ENCODE measurements at regions not wholly inside any gene's neighbourhood (a gene's known extent, or its start where the extent isn't known, plus 50 kb on each side); places are given as distances from the start of the nearest gene placed in this dataset.

DNA sequence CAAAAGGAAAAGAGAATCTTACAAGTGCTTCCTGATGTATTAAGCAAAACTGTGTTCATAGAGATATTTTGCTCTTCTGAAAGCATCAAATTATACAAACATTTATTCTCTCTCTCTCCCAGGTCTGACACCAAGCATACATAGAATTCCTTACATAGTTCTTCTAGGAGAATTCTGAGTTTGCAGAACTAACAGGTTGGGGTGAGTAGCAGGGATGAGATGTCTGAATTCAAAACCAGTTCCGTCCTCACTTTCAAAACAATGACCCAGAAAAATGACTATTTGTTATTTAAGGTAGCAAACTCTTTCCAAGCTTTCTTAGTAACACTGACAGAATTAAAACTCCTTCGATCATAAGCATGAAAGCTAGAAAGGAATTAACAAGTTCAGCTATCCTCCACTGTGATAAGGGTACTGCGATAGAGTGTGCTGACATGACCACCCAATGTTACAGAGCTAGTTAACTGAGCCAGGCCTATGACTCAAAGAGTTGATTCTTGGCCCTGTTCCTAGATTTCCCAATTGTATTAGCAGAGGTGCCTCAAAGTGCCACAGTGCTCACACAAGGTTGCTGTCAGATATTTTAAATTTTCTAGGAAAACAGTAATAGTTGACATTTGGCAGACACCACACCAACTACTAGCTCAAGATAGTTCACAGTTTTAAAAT is 85.8 kb upstream of the SETBP1 start:
- DNase-seq (ENCODE audit: low spot score) = no peak

DNA sequence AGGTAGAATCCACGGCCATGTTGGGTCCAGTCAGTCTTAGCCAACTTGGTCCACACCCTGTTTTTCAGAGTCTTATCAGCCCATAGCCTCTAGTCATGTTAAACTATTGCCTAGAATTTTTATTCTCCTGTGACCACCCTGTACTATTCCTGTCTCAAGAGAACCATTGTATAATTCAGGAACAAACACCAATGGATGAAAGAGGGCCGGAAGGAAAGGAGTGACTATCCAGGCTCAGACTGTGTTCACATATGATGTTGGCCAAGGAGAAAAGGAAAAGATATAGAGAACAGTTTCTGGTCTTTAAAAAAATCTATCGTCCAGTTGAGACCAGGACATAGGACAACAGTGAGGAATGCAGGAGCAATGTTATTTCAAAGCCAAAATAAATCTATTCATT is 82.9 kb upstream of the SETBP1 start:
- no peak for DNase-seq (ENCODE audit: low spot score)

DNA sequence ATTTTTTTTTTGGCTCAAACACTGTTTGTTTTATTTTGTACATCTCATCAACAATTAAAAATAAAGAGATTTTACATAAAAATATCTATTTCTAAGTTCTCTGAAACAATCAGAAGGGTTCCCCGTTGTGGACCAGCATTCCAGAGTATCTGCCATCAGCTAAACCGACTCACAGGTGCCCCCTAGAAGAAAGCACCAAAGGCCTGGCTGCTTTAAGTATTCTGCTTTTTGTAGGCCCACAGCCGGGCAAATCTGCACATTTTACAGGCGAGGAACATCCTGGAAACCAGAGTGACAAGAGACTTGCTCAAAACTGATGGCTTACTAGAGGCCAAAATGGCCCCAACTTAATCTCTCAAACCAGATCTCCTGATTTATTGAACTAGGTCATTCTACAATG is 82.2 kb upstream of the SETBP1 start:
- no peak for DNase-seq (ENCODE audit: low spot score)

DNA sequence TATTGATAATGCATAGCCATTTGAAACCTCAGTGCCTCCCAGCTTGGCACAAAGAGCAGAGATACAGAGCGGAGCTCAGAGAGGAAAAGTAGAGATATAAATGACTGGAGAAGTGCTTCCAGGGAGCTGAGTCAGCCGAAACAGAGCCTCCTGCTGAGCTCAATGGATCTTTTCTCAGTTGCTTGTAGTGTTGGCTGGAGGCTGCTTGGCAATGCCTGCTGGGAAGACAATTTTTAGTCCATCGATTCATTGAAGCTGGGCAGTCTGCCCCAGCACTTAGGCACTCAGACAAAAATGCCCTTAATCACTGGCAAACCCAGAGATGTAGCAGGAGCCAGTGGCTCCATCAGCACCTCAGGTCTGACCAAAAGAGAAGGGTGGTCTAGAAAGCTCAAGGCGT is 81.3 kb upstream of the SETBP1 start:
- no peak for DNase-seq (ENCODE audit: low spot score)

DNA sequence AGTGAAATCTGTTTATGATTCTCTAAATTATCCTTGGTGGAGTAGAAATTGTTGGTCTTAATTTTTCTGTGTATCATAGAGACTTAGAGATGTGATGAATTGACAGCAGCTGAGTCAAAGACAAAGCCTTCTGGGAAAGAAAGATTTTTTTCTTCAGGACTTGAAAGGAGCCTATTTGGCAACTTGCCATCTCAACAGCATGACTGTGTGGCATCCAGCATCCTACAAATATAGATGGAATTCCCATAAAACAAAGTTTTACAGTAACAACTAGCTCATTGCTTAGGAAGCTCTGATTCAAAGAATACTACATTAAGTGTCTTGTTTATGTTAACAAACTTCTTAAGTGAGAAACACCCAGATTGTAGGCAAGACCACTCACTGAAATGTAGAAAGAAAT is 79.2 kb upstream of the SETBP1 start:
- no peak for DNase-seq (ENCODE audit: low spot score)

DNA sequence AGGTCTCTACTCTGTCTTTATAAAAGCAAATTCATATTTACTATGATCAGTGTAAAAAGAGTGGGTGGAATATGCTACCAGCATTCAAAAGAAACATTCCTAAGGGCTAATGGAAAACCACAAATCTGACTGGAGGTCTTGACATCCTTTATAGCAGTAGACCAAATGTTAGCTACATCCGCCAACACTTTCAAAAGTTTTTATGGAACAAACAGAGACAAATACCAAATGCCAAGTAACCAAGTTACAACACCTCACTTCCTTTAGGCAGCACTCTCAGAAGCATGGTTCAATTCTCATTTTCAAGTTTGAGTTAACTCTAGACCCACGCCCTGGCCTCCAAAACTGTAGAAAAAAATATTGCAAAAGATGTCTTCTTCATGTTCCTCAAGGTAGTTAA is 78.3 kb upstream of the SETBP1 start:
- no peak for DNase-seq (ENCODE audit: low spot score)

DNA sequence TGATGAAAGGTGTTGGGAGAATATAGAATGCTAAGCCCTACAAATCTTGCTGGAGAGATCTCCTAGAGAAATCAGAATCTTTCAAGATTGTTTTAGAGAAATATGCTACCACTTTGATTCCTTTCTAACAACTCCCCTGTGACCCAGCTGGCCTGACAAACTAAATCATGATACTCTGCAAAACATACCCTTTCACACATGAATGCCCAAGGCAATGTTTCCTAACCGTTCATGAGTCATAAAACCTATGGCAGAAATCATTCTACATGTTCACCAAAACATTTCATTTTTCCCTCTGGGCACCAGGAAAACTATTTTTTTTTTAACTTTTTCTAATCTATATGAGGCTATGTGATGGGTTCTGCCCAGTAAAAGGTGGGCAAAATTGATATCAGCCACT is 77.8 kb upstream of the SETBP1 start:
- DNase-seq (ENCODE audit: low spot score) = no peak

DNA sequence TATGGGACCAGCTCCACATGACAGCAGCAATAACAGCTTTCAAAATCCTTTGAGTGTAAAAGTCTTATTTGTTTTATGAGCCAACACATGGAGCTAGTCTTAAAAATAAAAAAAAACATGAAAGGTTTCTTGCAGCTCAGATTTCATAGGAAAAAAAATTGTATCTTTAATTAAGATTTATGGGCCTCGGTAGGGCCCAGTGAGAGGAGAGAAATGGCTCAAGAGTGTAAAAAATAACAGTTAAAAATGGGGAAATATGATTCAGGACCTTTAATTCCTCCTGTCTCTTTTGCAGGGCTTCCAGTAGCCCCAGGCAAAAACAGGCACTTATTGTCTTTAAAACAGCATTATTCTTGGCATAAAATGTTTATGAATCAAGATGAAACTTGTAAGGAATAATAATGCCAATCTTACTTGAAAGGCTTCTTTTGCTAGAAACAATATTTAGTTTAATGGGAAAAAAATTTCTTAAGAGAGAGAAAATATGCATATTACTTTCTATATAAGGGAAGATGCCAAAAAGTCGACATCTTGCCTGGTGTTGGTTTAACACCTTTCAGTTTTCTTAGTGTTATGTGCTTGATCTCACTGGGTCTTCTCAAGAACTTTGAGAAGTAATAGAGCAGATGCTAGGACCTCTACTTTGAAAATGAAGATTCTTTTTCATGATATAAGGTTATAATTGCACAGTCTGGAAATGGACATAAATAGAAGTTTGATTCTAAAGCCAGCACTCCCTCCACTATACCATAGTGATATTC is 71.3 kb upstream of the SETBP1 start:
- no peak for DNase-seq (ENCODE audit: low spot score)

DNA sequence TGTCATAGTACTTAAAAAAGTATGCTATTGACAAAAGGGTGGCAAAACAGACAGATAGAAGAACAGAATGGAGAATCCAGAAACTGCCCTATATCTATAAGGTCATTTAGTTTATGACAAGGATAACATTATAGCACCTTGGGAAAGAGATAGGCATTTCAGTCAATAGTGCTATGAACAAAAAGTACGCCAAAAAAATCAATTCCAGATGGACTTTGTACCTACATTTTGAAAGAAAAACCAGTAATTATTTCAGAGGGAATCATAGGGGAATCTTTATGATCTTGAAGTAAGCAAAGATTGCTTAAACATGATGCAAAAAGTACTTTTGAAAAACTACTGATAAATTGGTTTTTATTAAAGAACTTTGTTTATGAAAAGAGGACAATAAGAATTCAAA is 59.9 kb upstream of the SETBP1 start:
- DNase-seq (ENCODE audit: low spot score) = no peak

DNA sequence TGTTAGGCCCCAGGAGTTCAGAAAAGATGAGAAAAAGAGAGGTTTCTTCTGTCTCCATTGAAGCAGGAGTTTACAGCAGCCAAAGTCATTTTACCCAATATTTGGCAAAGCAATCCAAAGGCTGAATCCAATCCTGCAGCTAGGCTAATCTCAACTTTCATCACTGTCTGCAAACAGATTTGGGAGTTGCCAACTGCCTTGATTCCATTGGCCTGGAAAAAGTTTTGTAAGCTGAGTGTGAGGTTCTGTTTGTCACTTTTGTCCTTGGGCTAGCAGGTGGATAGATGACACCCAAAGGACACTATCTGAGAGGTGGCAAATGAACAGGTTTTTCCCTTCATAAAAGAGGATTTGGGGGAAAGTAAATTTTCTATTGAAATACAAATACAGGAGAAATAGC is 56.6 kb upstream of the SETBP1 start:
- no peak for DNase-seq (ENCODE audit: low spot score)

DNA sequence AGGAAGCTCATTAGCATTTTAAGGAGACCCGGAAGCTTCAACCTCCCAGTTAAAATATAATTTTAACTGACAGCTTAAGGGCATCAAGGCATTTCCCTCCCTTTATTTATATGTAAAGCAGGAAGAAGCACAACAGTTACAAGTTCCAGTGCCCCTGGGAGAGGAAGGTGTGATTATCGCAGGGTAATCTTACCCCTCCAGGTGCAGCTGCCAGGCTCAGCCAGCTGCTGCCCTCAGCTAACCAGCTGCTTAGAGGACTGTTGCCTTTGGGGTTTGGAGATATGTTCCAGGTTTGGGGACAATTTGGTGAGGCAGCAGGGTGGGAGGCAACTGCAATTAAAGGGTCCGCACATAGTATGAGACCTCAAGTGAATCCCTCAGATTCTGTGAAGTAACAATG is 55.3 kb upstream of the SETBP1 start:
- DNase-seq (ENCODE audit: low spot score) = no peak

DNA sequence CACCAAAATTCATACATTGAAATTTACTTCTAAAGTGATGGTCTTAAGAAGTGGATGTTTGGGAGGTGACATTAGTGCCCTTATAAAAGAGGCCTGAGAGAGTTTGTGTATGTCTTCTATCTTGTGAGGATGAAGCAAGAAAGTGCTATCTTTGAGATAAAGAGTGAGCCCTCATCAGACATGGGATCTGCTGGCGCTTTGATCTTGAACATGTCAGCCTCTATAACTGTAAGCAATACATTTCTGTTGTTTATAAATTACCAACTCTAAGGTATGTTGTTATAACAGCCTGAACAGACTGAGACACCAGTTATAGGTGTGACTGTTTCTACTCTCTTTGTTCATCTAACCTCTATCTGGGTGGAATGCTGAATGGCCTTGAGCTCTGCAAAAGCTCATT is 54.5 kb upstream of the SETBP1 start:
- DNase-seq (ENCODE audit: low spot score) = no peak

DNA sequence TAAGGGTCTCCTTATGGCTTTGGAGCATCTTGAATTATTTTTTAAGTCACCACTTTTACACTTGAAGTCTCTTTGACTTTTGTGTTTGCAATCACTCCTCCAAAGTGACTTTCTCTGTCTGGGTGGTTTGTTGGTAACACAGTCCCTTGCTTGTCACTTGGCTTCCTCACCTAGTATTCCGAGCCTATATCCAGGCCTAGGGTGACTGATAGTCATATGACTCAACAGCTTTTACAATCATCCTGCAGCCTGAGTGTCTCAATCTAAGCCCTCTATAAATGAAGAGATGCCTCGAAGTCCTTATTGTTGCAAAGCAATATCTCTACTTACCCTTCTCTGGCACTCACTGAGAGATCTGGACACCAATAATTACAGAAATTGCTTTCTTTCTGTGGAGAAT is 53.9 kb upstream of the SETBP1 start:
- DNase-seq (ENCODE audit: low spot score) = no peak

DNA sequence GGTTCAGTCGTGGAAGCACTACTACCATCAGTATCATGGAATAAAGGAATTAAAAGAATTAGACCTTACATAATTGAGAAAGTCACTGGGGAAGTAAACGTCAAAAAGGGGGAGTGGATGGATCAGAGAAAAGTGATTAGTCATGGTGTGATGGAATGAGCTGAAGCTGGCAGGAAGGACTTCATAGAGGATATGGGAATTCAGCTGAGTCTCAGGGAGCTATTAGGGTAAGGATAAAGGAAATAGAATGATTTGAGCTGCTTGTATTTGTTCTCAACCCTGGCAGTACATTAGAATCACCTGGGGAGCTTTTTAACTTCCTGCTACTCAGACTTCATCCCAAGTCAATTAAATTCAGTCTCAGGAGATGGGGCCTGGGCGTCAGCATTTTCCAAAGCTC is 53.4 kb upstream of the SETBP1 start:
- DNase-seq (ENCODE audit: low spot score) = no peak

DNA sequence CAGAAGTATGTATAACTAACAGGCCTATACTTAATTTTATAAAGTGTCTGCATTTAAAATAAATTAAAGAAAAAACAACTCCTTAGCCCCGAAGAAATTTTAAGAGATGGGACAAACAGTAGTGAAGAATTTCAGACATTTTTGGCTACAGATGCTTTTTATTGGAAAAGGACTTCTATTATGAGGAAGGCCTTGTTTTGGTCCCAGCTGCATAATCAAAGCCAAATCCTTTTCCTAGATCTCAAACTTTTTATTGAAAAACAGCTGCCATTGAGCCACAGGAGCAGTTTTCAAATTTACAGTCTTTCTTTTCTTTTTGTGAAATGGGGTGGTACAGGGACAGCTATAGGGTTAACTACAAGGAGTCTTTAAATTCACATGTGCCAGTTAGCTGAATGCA is 51.3 kb upstream of the SETBP1 start:
- no peak for DNase-seq (ENCODE audit: low spot score)

DNA sequence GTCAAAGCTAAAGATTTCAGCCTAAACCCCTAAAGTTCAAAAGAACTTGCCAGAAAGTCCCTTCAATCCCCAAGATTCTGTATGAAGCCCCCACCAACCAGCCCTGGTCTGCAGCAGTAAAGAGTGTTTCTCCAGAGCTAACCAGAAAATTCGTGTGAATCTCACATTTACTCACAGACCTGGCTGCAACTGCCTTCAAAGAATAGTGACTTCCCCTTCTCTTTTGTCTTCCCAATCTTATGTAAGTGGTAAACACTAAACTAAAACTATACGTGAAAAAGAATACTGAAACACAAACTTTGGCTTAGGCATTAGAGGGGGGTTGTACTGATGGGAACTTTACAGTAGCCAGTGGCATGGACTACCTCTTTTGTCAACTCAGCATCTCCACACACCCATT is 50.6 kb upstream of the SETBP1 start:
- peak; percentile 10 for DNase-seq (ENCODE audit: low spot score)

All from activated CD4-positive, alpha-beta T cell treated with anti-CD3 and anti-CD28 coated beads, Interleukin-2, Interleukin-4, amounts not matched to agents 100 ng/mL and 50 ng/mL, durations not matched to agents 16 hours and 8 hours (primary cell).